ENCODE measurements at regions not wholly inside any gene's neighbourhood (a gene's known extent, or its start where the extent isn't known, plus 50 kb on each side); places are given as distances from the start of the nearest gene placed in this dataset.

DNA sequence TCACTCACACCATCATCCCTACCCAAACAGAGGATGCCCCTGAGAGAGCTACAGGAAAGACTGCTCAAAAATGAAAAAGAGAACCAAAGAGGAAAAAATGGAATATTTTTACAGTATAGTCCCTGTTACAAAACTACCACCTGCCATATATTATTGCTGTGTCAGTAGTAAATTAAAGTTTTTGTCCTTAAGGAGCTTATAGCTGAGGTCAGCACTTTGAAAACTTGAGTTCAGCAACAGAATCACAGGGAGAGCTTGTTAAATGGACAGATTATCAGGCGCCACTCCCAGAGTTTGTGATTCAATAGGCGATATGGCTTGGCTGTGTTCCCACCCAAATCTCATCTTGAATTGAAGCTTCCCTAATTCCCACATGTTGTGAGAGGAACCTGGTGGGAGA is 71.9 kb upstream of the FAM9A start:
- no peak overlapping the region for H3K4me3 ChIP-seq (ENCODE audit: low read depth, low read length)
- TF ChIP-seq, protein P1, sequence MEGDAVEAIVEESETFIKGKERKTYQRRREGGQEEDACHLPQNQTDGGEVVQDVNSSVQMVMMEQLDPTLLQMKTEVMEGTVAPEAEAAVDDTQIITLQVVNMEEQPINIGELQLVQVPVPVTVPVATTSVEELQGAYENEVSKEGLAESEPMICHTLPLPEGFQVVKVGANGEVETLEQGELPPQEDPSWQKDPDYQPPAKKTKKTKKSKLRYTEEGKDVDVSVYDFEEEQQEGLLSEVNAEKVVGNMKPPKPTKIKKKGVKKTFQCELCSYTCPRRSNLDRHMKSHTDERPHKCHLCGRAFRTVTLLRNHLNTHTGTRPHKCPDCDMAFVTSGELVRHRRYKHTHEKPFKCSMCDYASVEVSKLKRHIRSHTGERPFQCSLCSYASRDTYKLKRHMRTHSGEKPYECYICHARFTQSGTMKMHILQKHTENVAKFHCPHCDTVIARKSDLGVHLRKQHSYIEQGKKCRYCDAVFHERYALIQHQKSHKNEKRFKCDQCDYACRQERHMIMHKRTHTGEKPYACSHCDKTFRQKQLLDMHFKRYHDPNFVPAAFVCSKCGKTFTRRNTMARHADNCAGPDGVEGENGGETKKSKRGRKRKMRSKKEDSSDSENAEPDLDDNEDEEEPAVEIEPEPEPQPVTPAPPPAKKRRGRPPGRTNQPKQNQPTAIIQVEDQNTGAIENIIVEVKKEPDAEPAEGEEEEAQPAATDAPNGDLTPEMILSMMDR (IDR thresholded peaks at IDR 0.05; ENCODE audit: borderline replicate concordance, insufficient read depth, low read depth, low read length), result no peak

DNA sequence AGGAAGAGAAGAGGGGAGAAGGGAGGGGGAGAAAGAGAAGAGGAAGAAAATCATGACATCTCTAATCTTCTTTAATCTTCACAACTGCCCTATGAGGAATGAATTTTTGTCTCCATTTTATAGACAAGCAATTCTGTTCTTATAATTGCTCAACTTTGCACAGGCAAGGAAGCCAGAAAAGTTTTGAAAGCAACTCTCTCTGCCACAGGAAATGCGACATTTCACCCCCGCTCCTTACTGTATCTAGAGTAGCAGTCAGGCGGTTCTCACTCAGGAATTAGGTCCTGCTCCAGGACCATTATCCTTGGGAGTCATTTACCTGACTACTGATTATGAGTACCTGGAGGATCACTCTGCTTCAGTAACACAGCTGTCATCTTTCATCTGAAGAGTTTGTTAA is 69.2 kb upstream of the FAM9A start:
- TF ChIP-seq, protein P1 (IDR thresholded peaks at IDR 0.05; ENCODE audit: borderline replicate concordance, insufficient read depth, low read depth, low read length), result no peak
- no peak overlapping the region for H3K4me3 ChIP-seq (ENCODE audit: low read depth, low read length)

DNA sequence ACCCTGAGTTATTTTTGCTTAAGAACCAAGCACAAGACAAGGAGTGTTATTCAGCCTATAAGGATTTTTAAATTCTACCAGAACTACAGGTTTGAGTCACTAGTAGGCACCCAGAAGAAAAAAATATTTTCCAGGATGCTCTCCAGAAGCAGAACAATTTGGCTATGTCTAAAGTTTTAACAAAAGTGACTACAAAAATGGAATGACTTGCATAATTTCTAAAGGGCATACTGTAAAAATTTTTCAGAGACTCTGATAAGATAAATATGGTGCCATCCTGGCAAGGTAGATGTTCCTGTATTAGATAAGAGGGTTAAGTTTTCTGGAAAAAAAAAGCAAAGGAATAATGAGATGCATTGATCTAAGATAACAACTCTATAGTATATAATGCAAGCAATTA is 68.6 kb upstream of the FAM9A start:
- TF ChIP-seq, protein P1 (IDR thresholded peaks at IDR 0.05; ENCODE audit: borderline replicate concordance, insufficient read depth, low read depth, low read length), result no peak
- H3K4me3 ChIP-seq (ENCODE audit: low read depth, low read length), result no peak overlapping the region

GRCh38 chrX:8868906-8869305 is 67.7 kb upstream of the FAM9A start:
- TF ChIP-seq, protein P1 (IDR thresholded peaks at IDR 0.05; ENCODE audit: borderline replicate concordance, insufficient read depth, low read depth, low read length), result no peak
- no peak overlapping the region for H3K4me3 ChIP-seq (ENCODE audit: low read depth, low read length)

- TF ChIP-seq, protein P1 (IDR thresholded peaks at IDR 0.05; ENCODE audit: borderline replicate concordance, insufficient read depth, low read depth, low read length), result no peak
- no peak overlapping the region for H3K4me3 ChIP-seq (ENCODE audit: low read depth, low read length)
Observed at GRCh38 chrX:8868070-8868773, 67.0 kb upstream of the FAM9A start.

- TF ChIP-seq, protein P1 (IDR thresholded peaks at IDR 0.05; ENCODE audit: borderline replicate concordance, insufficient read depth, low read depth, low read length), result no peak
- H3K4me3 ChIP-seq (ENCODE audit: low read depth, low read length), result no peak overlapping the region
Observed at GRCh38 chrX:8867406-8867805, 66.2 kb upstream of the FAM9A start.

DNA sequence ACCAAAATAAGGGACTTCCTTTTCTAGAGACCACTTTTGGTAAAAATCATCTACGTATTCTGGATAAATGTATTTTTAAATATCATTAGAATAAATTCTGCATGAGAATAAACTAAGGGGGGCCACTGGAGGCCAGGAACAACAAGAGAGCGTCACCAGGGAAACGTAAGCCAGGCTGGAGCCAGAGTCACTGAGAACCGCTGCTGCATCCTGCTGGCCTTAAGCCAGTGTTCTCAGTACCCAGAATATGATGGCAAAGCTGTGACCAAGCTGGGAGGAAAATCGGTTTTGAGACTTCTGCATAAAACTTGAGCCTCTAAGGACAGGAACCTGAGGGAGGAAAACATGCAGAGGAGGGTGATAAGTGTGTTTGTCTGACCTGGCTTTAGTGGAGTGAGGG is 63.0 kb upstream of the FAM9A start:
- TF ChIP-seq, protein P1 (IDR thresholded peaks at IDR 0.05; ENCODE audit: borderline replicate concordance, insufficient read depth, low read depth, low read length), result no peak

More for the DNA sequence above, 63.0 kb upstream of the FAM9A start:
- H3K4me3 ChIP-seq (ENCODE audit: low read depth, low read length), result no peak overlapping the region

All from GM12875 (cell line).